ENCODE measurements at regions not wholly inside any gene's neighbourhood (a gene's known extent, or its start where the extent isn't known, plus 50 kb on each side); places are given as distances from the start of the nearest gene placed in this dataset.

- TF ChIP-seq CTCF (IDR thresholded peaks at IDR 0.05) = no peak
- Histone ChIP-seq H3K9me3 (no peaks in the 10 kb centered on the region), H3K27me3 (no peaks in the 10 kb centered on the region), H3K27ac (no peak overlapping the region), H3K4me3 (no peak overlapping the region), H3K4me1 (no peaks in the 10 kb centered on the region), H3K36me3 (no peaks in the 10 kb centered on the region)
- DNase-seq = peak in 1 of 6 donors; percentile 59
- 83 to 93% methylated on average over 22 of the region's 22 CpGs for WGBS, 2 donors
- intact Hi-C loops (cut with DNase I) = no loop called here
- no peak for ATAC-seq
- FAIRE-seq = no peak
Observed at GRCh38 chr9:10835791-10836463, 223.1 kb upstream of the PTPRD start.

- TF ChIP-seq CTCF (IDR thresholded peaks at IDR 0.05) = no peak
- Histone ChIP-seq H3K4me3 (no peak overlapping the region), H3K27ac (no peak overlapping the region), H3K9me3 (no peaks in the 10 kb centered on the region), H3K4me1 (no peaks in the 10 kb centered on the region), H3K27me3 (no peaks in the 10 kb centered on the region), H3K36me3 (no peaks in the 10 kb centered on the region)
- no peak for DNase-seq
- ATAC-seq = no peak
- intact Hi-C loops (cut with DNase I) = no loop called here
- no peak for FAIRE-seq
- 18 to 20% methylated on average over 3 of the region's 3 CpGs for WGBS, 2 donors
Observed at GRCh38 chr9:10843151-10843550, 230.3 kb upstream of the PTPRD start.

GRCh38 chr9:10855847-10856246 lies 243.0 kb upstream of the PTPRD start:
- peak in 2 of 4 donors; percentile 13 to 20 for TF ChIP-seq CTCF (IDR thresholded peaks at IDR 0.05)
- H3K27ac ChIP-seq = no peak overlapping the region
- WGBS, 2 donors = 12 to 13% methylated on average over 1 of the region's 1 CpG
- no peak overlapping the region for H3K4me3 ChIP-seq
- no peaks in the 10 kb centered on the region for H3K4me1 ChIP-seq
- no peak for DNase-seq
- no peak for FAIRE-seq
- H3K27me3 ChIP-seq = no peaks in the 10 kb centered on the region
- no peak for ATAC-seq
- intact Hi-C loops (cut with DNase I) = no loop called here
- no peaks in the 10 kb centered on the region for H3K9me3 ChIP-seq
- H3K36me3 ChIP-seq = no peaks in the 10 kb centered on the region

GRCh38 chr9:10858817-10859216 lies 246.0 kb upstream of the PTPRD start:
- WGBS, 2 donors = 63 to 87% methylated on average over 1 of the region's 1 CpG
- Histone ChIP-seq H3K36me3 (no peaks in the 10 kb centered on the region), H3K4me1 (no peaks in the 10 kb centered on the region), H3K27ac (no peak overlapping the region), H3K4me3 (no peak overlapping the region), H3K27me3 (no peaks in the 10 kb centered on the region), H3K9me3 (no peaks in the 10 kb centered on the region)
- TF ChIP-seq CTCF (IDR thresholded peaks at IDR 0.05) = no peak
- ATAC-seq = no peak
- no peak for FAIRE-seq
- DNase-seq = no peak
- intact Hi-C loops (cut with DNase I) = no loop called here

GRCh38 chr9:10863476-10863875 lies 250.7 kb upstream of the PTPRD start:
- intact Hi-C loops (cut with DNase I) = no loop called here
- ATAC-seq = no peak
- H3K27ac ChIP-seq = no peak overlapping the region
- H3K27me3 ChIP-seq = no peaks in the 10 kb centered on the region
- WGBS, 2 donors = 56 to 66% methylated on average over 2 of the region's 2 CpGs
- H3K9me3 ChIP-seq = no peaks in the 10 kb centered on the region
- H3K4me1 ChIP-seq = no peaks in the 10 kb centered on the region
- H3K36me3 ChIP-seq = no peaks in the 10 kb centered on the region
- no peak for FAIRE-seq
- DNase-seq = no peak
- no peak for TF ChIP-seq CTCF (IDR thresholded peaks at IDR 0.05)
- H3K4me3 ChIP-seq = no peak overlapping the region

Measured in pancreas (tissue), 10 donors.